Right lobe of liver (tissue), 6 donors: ENCODE measurements at regions not wholly inside any gene's neighbourhood (a gene's known extent, or its start where the extent isn't known, plus 50 kb on each side); places are given as distances from the start of the nearest gene placed in this dataset.

ENCODE experiments used
- ATAC-seq, 4 donors: fragments of 200-7000 bp; cut with Tn5 transposase; one replicate each; pipeline ENCODE4 v1.9.1; 2020; ENCODE audit warnings: mild to moderate bottlenecking in 4 of 4, moderate library complexity in 4 of 4
- DNase-seq, 3 donors: peaks; one replicate each; pipeline ENCODE4 v3.0.0-alpha.2; 2020
- H3K27ac ChIP-seq, 3 donors: fragments of 200-600 bp; one replicate each; pipeline ENCODE4 v1.8.0; 2022
- H3K27me3 ChIP-seq, 2 donors: fragments of 200-600 bp; one replicate each; pipeline ENCODE4 v1.8.0; 2022
- H3K36me3 ChIP-seq, 4 donors: fragments of 200-600 bp; sonication (generic) in 1 of 4; one replicate each; pipeline versions ENCODE4 v1.5.1 to v1.8.0; 2017 to 2022; ENCODE audit warnings: control low read depth in 1 of 4
- H3K4me1 ChIP-seq, 4 donors: fragments of 200-600 bp; sonication (generic) in 1 of 4; one replicate each; pipeline versions ENCODE4 v1.5.1 to v1.8.0; 2017 to 2022; ENCODE audit warnings: control low read depth in 1 of 4
- H3K4me3 ChIP-seq, 3 donors: fragments of 200-600 bp; one replicate each; pipeline ENCODE4 v1.8.0; 2022
- H3K9me3 ChIP-seq, 4 donors: fragments of 200-600 bp; sonication (generic) in 1 of 4; one replicate each; pipeline versions ENCODE4 v1.5.1 to v1.8.0; 2017 to 2022; ENCODE audit warnings: control low read depth in 1 of 4
- POLR2A ChIP-seq: fragments of 450-650 bp; IDR thresholded peaks from one replicate; pipeline ENCODE4 v1.6.1; 2017; ENCODE audit warnings: antibody characterized with exemption, mild to moderate bottlenecking
- WGBS: methylation state at CpG from one replicate; pipeline ENCODE4 v1.1.6; 2018; ENCODE audit warnings: low coverage, low lambda C conversion rate; ENCODE audit not compliant: insufficient coverage; ENCODE audit errors: missing lambda C conversion rate; 5-methylcytosine and 5-hydroxymethylcytosine counted together
- intact Hi-C, 2 donors: fragments of 100-400 bp; cut with DNase I; formaldehyde crosslinking; loops; one replicate each; pipeline versions ENCODE4 v1.11.2 to v1.14.1; 2022
- TF ChIP-seq, protein P1 (sequence below), 4 donors: fragments of 200-600 bp in 3 of 4; fragments of 450-650 bp in 1 of 4; IDR thresholded peaks; one replicate each; pipeline versions ENCODE4 v1.5.1 to v1.8.0; 2016 to 2022; ENCODE audit warnings: antibody characterized with exemption in 4 of 4, mild to moderate bottlenecking in 2 of 4
- donor health status: DM: no; HTN: yes; CAD: no.
- donor health status: DM: no; HTN: no; CAD: no.
- donor health status: DM: no; HTN: no; CAD: no.
- donor health status: DM: no; HTN: yes; CAD: no.
- donor health status: DM: no; HTN: yes; CAD: no.

DNA sequence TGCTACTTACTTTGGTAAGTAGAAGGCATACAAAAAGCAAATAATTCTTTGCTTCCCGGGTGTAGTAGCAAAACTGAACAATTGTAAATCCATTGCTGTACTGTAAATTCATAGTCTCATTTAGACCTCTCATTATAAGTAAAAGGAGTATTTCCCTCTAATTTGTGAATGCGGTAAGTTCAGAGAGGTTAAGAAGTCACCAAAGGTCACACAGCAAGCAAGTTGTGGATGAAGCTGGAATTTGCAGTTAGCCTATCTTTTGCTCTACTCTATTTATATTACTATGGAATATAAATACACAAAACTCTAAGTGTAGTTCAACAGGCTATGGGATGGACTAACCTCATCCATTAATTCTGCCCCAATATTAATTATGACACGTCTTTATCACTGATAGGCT lies 508.3 kb downstream of the MCTP2 start:
- Histone ChIP-seq H3K4me3 (no peak overlapping the region), H3K9me3 (no peaks in the 10 kb centered on the region), H3K4me1 (no peaks in the 10 kb centered on the region), H3K36me3 (no peaks in the 10 kb centered on the region), H3K27me3 (no peaks in the 10 kb centered on the region), H3K27ac (no peak overlapping the region)
- intact Hi-C loops: no loop called here
- DNase-seq (no peak), ATAC-seq (no peak)
- TF ChIP-seq POLR2A: no peak
- TF ChIP-seq, protein P1, sequence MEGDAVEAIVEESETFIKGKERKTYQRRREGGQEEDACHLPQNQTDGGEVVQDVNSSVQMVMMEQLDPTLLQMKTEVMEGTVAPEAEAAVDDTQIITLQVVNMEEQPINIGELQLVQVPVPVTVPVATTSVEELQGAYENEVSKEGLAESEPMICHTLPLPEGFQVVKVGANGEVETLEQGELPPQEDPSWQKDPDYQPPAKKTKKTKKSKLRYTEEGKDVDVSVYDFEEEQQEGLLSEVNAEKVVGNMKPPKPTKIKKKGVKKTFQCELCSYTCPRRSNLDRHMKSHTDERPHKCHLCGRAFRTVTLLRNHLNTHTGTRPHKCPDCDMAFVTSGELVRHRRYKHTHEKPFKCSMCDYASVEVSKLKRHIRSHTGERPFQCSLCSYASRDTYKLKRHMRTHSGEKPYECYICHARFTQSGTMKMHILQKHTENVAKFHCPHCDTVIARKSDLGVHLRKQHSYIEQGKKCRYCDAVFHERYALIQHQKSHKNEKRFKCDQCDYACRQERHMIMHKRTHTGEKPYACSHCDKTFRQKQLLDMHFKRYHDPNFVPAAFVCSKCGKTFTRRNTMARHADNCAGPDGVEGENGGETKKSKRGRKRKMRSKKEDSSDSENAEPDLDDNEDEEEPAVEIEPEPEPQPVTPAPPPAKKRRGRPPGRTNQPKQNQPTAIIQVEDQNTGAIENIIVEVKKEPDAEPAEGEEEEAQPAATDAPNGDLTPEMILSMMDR (IDR thresholded peaks at IDR 0.05): no peak
- WGBS: 64% methylated on average over 3 of the region's 3 CpGs

DNA sequence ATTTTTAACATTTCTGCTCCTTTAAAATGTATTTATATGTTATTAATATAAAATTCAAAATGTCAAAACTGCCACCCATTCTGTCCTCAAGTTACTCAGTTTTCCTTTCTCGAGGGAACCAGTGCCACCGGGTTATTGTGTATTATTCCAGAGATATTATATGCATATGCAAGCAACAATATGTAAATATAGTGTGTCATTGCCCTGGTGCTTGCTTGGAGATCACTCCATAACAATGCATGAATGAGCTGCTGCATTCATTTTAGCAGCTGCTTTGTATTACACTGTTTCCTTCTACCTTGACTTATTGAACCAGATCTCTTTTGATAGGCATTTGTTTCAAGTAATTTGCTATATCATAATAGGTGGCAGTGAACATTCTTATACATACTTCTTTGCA lies 509.1 kb downstream of the MCTP2 start:
- Histone ChIP-seq H3K4me3 (no peak overlapping the region), H3K4me1 (no peaks in the 10 kb centered on the region), H3K27ac (no peak overlapping the region), H3K9me3 (no peaks in the 10 kb centered on the region), H3K36me3 (no peaks in the 10 kb centered on the region), H3K27me3 (no peaks in the 10 kb centered on the region)
- no peak for ATAC-seq
- TF ChIP-seq, protein P1 (IDR thresholded peaks at IDR 0.05): no peak
- no peak for TF ChIP-seq POLR2A
- WGBS: 34% methylated on average over 2 of the region's 2 CpGs
- intact Hi-C loops: no loop called here
- no peak for DNase-seq

DNA sequence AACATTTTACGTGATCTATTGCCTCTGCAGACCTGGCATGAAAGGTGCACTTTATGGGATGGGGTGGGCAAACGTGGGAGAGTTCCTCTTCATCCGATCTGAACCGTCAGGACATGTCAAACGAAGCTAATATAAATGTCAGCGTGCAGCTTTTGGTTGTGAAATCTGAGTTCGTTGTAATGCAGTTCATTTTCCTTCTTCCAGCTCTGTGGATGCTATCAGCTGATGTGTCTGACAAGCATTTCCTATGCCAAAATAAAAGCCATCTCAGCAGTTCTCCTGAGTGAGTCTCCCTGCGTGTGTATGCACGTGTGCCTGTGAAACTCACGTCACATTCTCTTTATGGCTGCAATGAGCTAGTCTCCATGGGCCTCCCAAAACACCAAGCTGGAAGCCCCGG lies 512.3 kb downstream of the MCTP2 start:
- Histone ChIP-seq H3K27me3 (no peaks in the 10 kb centered on the region), H3K27ac (no peak overlapping the region), H3K36me3 (no peaks in the 10 kb centered on the region), H3K4me3 (no peak overlapping the region), H3K4me1 (no peaks in the 10 kb centered on the region), H3K9me3 (no peaks in the 10 kb centered on the region)
- DNase-seq (no peak), ATAC-seq (peak in 3 of 4 donors; percentile 28 to 33 (median 28))
- WGBS: 8% methylated on average over 10 of the region's 11 CpGs
- TF ChIP-seq, protein P1 (IDR thresholded peaks at IDR 0.05): no peak
- no peak for TF ChIP-seq POLR2A
- intact Hi-C loops: no loop called here

DNA sequence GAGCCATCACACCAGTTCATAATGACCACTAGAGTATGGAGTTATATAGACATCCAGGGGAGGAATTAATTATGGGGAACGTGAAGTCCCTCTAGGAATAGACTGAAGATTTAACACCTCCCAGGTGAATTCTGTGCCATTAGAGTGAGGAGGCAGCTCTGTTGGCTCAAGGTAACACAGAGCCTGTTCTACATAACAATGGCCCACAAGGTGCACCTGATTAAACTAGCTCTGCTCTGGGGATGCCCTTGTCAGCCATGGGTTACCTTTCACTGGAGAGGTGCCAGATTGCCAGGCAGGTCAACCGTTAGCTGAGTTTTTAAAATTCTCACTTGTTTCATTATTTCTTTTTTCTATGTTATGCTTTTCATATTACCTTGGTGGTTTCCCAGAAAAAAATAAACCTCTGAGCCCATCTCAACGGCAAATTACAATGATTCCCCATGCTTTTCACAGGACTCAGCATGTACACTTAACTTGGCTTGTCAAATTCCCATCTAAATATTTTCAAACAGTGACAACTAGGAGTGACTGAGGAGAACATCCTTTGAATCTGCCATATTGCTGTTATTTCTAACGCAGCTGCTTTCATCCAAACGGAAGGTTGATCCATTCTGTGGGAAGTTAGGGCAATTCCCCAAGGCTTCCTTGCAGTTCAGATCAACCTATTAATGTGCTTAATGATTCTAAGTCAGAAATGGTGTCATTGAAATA lies 512.9 kb downstream of the MCTP2 start:
- no peak for DNase-seq
- Histone ChIP-seq H3K27ac (no peak overlapping the region), H3K27me3 (no peaks in the 10 kb centered on the region), H3K36me3 (no peaks in the 10 kb centered on the region), H3K4me3 (no peak overlapping the region), H3K9me3 (no peaks in the 10 kb centered on the region), H3K4me1 (no peaks in the 10 kb centered on the region)
- ATAC-seq: no peak
- intact Hi-C loops: no loop called here
- 46% methylated on average over 5 of the region's 5 CpGs for WGBS
- TF ChIP-seq, protein P1 (IDR thresholded peaks at IDR 0.05): no peak
- TF ChIP-seq POLR2A: no peak
